Natural killer cell (primary cell): ENCODE measurements at regions not wholly inside any gene's neighbourhood (a gene's known extent, or its start where the extent isn't known, plus 50 kb on each side); places are given as distances from the start of the nearest gene placed in this dataset.

ENCODE experiments used
- ATAC-seq, 3 donors: fragments of 150-1000 bp in 2 of 3; fragments of 200-7000 bp in 1 of 3; cut with Tn5 transposase; 1 replicate in 1 of 3; 2 replicates in 2 of 3; pipeline ENCODE4 v1.10.0; 2021; ENCODE audit warnings: mild to moderate bottlenecking in 2 of 3, moderate library complexity in 2 of 3
- DNase-seq, 2 donors: peaks; one replicate each; pipeline versions ENCODE4 v3.0.0 to v3.0.0-alpha.2; 2013 to 2021; ENCODE audit warnings: mixed read lengths in 1 of 2
- H3K27ac ChIP-seq: one replicate; pipeline ENCODE4 v1.5.1; 2013; ENCODE audit warnings: mild to moderate bottlenecking, low read length
- H3K27me3 ChIP-seq: one replicate; pipeline ENCODE4 v1.6.1; 2013; ENCODE audit warnings: low read length; ENCODE audit not compliant: control insufficient read depth, insufficient read depth
- H3K36me3 ChIP-seq: one replicate; pipeline ENCODE4 v1.6.1; 2013; ENCODE audit warnings: low read length; ENCODE audit not compliant: control insufficient read depth, insufficient read depth
- H3K4me1 ChIP-seq: one replicate; pipeline ENCODE4 v1.6.1; 2013; ENCODE audit warnings: low read length; ENCODE audit not compliant: control insufficient read depth, insufficient read depth
- H3K4me3 ChIP-seq: one replicate; pipeline ENCODE4 v1.5.1; 2013; ENCODE audit warnings: low read length
- H3K9me3 ChIP-seq: one replicate; pipeline ENCODE4 v1.6.1; 2013; ENCODE audit warnings: low read length; ENCODE audit not compliant: control insufficient read depth, insufficient read depth
- H3K27ac Mint-ChIP-seq, 2 donors: one replicate each; pipeline ENCODE4 v1.8.0; 2022; ENCODE audit warnings: mild to moderate bottlenecking in 2 of 2, mixed read lengths in 2 of 2, moderate library complexity in 1 of 2
- H3K27me3 Mint-ChIP-seq, 2 donors: one replicate each; pipeline ENCODE4 v1.8.0; 2022; ENCODE audit warnings: low read depth in 2 of 2, mixed read lengths in 2 of 2
- H3K36me3 Mint-ChIP-seq: one replicate; pipeline ENCODE4 v1.8.0; 2022; ENCODE audit warnings: mixed read lengths
- H3K4me1 Mint-ChIP-seq, 2 donors: one replicate each; pipeline ENCODE4 v1.8.0; 2022; ENCODE audit warnings: mixed read lengths in 2 of 2
- H3K4me3 Mint-ChIP-seq: one replicate; pipeline ENCODE4 v1.8.0; 2022; ENCODE audit warnings: mild to moderate bottlenecking, moderate library complexity, mixed read lengths
- H3K9me3 Mint-ChIP-seq, 2 donors: one replicate each; pipeline ENCODE4 v1.8.0; 2022; ENCODE audit warnings: mixed read lengths in 2 of 2
- WGBS: methylation state at CpG from one replicate; pipeline ENCODE4 v1.1.7; 2013; ENCODE audit warnings: missing lambda C conversion rate; ENCODE audit not compliant: insufficient coverage; 5-methylcytosine and 5-hydroxymethylcytosine counted together
- intact Hi-C: fragments of 100-400 bp; cut with micrococcal nuclease; formaldehyde crosslinking; loops from one replicate; pipeline ENCODE4 v1.14.2; 2022
- TF ChIP-seq, protein P1 (sequence below): fragments of 200-600 bp; IDR thresholded peaks from one replicate; pipeline ENCODE4 v1.8.0; 2022; ENCODE audit warnings: antibody characterized with exemption

DNA sequence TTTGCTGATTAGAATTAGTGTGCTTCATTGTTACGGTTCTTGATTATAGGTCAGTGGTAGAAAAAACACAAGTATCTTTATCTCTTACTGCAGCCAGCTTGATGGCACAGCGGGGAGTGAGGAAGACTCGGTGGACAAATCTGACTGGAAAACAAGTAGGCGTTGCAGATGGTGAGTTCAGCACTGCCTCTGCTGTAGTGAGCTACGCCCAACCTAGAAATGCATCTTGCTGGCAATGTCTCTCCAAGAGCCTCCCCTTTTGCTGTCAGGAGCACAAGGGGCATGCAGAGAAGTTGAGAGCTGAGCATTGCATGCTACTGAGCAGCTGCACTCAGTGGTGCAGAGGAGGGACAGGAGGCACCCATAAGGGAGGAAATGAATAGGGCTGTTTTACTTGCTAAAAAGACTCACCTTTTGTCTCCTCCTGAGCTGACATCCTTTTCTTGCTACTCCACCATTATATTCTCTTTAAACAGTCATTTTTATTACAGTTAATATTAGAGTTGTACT lies 977.3 kb upstream of the ACVR2A start:
- whole genome bisulfite sequencing, result 89% methylated on average over 5 of the region's 5 CpGs

DNA sequence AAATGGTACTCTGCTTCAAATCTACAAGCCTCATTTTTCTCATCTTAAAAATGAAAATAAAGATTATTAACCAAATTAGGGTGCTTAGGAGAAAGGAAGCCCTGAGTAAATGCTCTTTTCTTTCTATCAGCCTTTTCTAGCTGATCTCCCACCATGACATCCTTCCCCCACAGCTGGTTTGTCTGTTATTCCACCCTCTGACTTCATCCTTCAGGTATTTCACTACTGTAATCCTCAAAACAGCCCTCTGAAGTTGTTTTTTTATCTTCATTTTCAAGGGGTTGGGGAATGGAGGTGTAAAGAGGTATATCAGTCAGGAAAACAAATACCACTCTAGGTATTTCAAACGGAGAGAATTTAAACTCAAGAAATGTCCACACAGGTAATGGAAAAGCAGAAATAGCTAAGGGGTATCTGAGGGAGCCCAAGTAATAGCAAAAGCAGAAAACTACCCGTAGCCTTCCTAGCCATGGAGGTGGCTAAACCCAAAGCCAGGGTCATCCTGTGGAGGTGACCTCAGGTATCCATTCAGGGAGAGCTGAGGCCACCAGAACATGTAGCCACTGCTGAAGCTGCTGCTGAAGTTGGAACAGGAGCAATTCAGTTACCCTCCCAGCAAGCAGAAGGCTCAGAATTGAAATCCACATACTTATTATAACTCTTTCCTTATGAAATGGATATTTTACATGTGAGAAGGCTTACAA lies 990.9 kb upstream of the ACVR2A start:
- no peak overlapping the region for H3K4me3 Mint-ChIP-seq
- ATAC-seq, result no peak
- no peaks in the 10 kb centered on the region for H3K4me1 Mint-ChIP-seq
- peaks cover 11 to 14% of the 10 kb centered on the region in 2 donors for H3K9me3 Mint-ChIP-seq
- H3K4me3 ChIP-seq, result no peak overlapping the region
- no peaks in the 10 kb centered on the region for H3K27me3 Mint-ChIP-seq
- no peak for DNase-seq
- H3K27me3 ChIP-seq, result no peaks in the 10 kb centered on the region
- H3K36me3 Mint-ChIP-seq, result no peaks in the 10 kb centered on the region
- H3K9me3 ChIP-seq, result peaks cover 2% of the 10 kb centered on the region
- intact Hi-C loops, result no loop called here
- 82% methylated on average over 2 of the region's 2 CpGs for WGBS
- H3K4me1 ChIP-seq, result no peaks in the 10 kb centered on the region
- H3K27ac ChIP-seq, result no peak overlapping the region
- no peak overlapping the region for H3K27ac Mint-ChIP-seq
- no peaks in the 10 kb centered on the region for H3K36me3 ChIP-seq
- TF ChIP-seq, protein P1, sequence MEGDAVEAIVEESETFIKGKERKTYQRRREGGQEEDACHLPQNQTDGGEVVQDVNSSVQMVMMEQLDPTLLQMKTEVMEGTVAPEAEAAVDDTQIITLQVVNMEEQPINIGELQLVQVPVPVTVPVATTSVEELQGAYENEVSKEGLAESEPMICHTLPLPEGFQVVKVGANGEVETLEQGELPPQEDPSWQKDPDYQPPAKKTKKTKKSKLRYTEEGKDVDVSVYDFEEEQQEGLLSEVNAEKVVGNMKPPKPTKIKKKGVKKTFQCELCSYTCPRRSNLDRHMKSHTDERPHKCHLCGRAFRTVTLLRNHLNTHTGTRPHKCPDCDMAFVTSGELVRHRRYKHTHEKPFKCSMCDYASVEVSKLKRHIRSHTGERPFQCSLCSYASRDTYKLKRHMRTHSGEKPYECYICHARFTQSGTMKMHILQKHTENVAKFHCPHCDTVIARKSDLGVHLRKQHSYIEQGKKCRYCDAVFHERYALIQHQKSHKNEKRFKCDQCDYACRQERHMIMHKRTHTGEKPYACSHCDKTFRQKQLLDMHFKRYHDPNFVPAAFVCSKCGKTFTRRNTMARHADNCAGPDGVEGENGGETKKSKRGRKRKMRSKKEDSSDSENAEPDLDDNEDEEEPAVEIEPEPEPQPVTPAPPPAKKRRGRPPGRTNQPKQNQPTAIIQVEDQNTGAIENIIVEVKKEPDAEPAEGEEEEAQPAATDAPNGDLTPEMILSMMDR, result no peak

More for the DNA sequence above, 977.3 kb upstream of the ACVR2A start:
- intact Hi-C loops, result no loop called here
- no peaks in the 10 kb centered on the region for H3K4me1 ChIP-seq
- TF ChIP-seq, protein P1, result no peak
- H3K4me3 ChIP-seq, result no peak overlapping the region
- H3K27me3 ChIP-seq, result no peaks in the 10 kb centered on the region
- no peaks in the 10 kb centered on the region for H3K9me3 ChIP-seq
- Mint-ChIP-seq H3K27ac (no peak overlapping the region), H3K36me3 (peaks cover 7% of the 10 kb centered on the region), H3K4me1 (no peaks in the 10 kb centered on the region), H3K4me3 (no peak overlapping the region), H3K9me3 (peaks cover 6 to 11% of the 10 kb centered on the region in 2 donors), H3K27me3 (no peaks in the 10 kb centered on the region)
- ATAC-seq (no peak), DNase-seq (no peak)
- H3K27ac ChIP-seq, result no peak overlapping the region
- no peaks in the 10 kb centered on the region for H3K36me3 ChIP-seq

DNA sequence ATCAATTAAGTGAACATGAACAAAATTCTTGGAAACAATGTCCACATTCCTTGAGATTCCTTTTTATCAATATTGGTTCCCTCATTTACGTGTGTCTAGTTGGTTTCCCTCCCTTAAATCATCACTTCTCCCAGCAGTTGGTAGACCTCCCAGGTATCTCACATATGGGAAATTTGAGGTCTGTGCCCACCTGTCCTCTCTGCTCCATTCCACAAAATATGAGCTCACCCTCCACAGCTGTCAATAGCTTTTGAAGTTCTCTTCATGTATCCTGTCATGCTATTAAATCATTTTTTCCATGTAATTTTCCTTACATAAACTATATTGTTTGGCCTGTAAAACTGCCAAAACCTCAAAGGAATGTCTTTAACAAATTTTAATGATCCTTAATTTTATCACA lies 992.2 kb upstream of the ACVR2A start:
- Mint-ChIP-seq H3K27ac (no peak overlapping the region), H3K36me3 (no peaks in the 10 kb centered on the region), H3K4me1 (no peaks in the 10 kb centered on the region), H3K9me3 (peaks cover 8 to 12% of the 10 kb centered on the region in 2 donors), H3K27me3 (no peaks in the 10 kb centered on the region), H3K4me3 (no peak overlapping the region)
- ATAC-seq, result no peak
- no peak for DNase-seq
- Histone ChIP-seq H3K4me3 (no peak overlapping the region), H3K9me3 (peaks cover 2% of the 10 kb centered on the region), H3K27me3 (no peaks in the 10 kb centered on the region), H3K36me3 (no peaks in the 10 kb centered on the region), H3K27ac (no peak overlapping the region), H3K4me1 (no peaks in the 10 kb centered on the region)
- intact Hi-C loops, result no loop called here
- WGBS, result 92% methylated on average over 1 of the region's 1 CpG
- TF ChIP-seq, protein P1, result no peak

DNA sequence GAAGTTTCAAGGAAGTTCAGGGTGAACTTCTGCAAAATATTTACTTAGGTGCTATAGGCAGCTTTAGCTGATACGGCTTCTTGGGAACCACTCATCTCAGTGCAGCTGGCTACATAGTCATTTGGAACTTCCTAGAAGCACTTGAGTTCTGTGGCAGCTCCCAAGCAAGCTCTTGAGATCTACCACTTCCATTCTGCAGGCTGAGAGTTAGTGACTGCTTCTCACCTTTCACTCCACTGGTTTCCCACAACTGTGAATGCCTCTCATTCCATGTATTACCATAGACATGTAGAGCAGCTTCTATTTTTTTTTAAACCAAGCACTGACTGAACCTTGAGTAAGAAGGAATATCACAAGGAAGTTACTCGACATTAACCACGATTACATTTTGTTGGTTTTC lies 994.1 kb upstream of the ACVR2A start:
- Histone ChIP-seq H3K27ac (no peak overlapping the region), H3K27me3 (no peaks in the 10 kb centered on the region), H3K4me3 (no peak overlapping the region), H3K4me1 (no peaks in the 10 kb centered on the region), H3K36me3 (no peaks in the 10 kb centered on the region), H3K9me3 (no peaks in the 10 kb centered on the region)
- 92% methylated on average over 1 of the region's 3 CpGs for WGBS
- no peak for DNase-seq
- no peak for ATAC-seq
- TF ChIP-seq, protein P1, result no peak
- H3K4me1 Mint-ChIP-seq, result no peaks in the 10 kb centered on the region
- no peaks in the 10 kb centered on the region for H3K27me3 Mint-ChIP-seq
- no peak overlapping the region for H3K4me3 Mint-ChIP-seq
- H3K27ac Mint-ChIP-seq, result no peak overlapping the region
- intact Hi-C loops, result no loop called here
- H3K9me3 Mint-ChIP-seq, result peaks cover 5 to 12% of the 10 kb centered on the region in 2 donors
- no peaks in the 10 kb centered on the region for H3K36me3 Mint-ChIP-seq
